A549 (cell line): ENCODE measurements at regions not wholly inside any gene's neighbourhood (a gene's known extent, or its start where the extent isn't known, plus 50 kb on each side); places are given as distances from the start of the nearest gene placed in this dataset.

Experiments
- ATAC-seq, 2 experiments: fragments of 200-7000 bp in 1 of 2; fragments of >200 bp in 1 of 2; cut with Nextera tagmentation in 1 of 2; cut with Tn5 transposase in 1 of 2; 3 replicates each; pipeline versions ENCODE4 v1.8.0 to v1.9.1; 2018 to 2020; ENCODE audit warnings: mild to moderate bottlenecking in 1 of 2, moderate library complexity in 1 of 2
- CTCF ChIA-PET: fragments of 300-600 bp; sonication (Branson Sonifier 250); formaldehyde crosslinking; extraction: SDS; loops from one replicate; lab custom pipeline; 2021; ENCODE audit warnings: antibody characterized with exemption, inconsistent platforms; lab: Yijun Ruan, JAX
- POLR2A ChIA-PET: fragments of 350-600 bp; formaldehyde crosslinking; extraction: SDS; loops from one replicate; lab custom pipeline; 2021; ENCODE audit warnings: antibody characterized with exemption, inconsistent platforms; lab: Yijun Ruan, JAX
- DNase-seq, 2 experiments: peaks; one replicate each; pipeline versions ENCODE4 v3.0.0 to v3.0.0-alpha.2; 2011 to 2016; ENCODE audit warnings: low read depth in 1 of 2, low spot score in 1 of 2
- FAIRE-seq: peaks from 2 replicates; lab custom pipeline; 2011; peaks lifted over from hg19 to GRCh38; lab: Jason Lieb, UNC
- H3K27ac ChIP-seq, 2 experiments: fragments of >200 bp; sonication (Bioruptor Twin); formaldehyde crosslinking; 3 replicates each; pipeline ENCODE4 v1.5.1; 2016 to 2017
- H3K4me1 ChIP-seq: fragments of >200 bp; sonication (Bioruptor Twin); formaldehyde crosslinking; 3 replicates; pipeline ENCODE4 v1.6.1; 2016
- H3K4me2 ChIP-seq: fragments of >200 bp; sonication (Bioruptor Twin); formaldehyde crosslinking; 3 replicates; pipeline ENCODE4 v1.6.1; 2016
- H3K4me3 ChIP-seq: fragments of >200 bp; sonication (Bioruptor Twin); formaldehyde crosslinking; 3 replicates; pipeline ENCODE4 v1.5.1; 2016
- H3K9me3 ChIP-seq: fragments of >200 bp; sonication (Bioruptor Twin); formaldehyde crosslinking; 3 replicates; pipeline ENCODE4 v1.6.1; 2016
- BHLHE40 ChIP-seq: IDR thresholded peaks from 2 replicates; pipeline ENCODE4 v1.6.1; 2012; ENCODE audit warnings: low read depth, low read length, inconsistent platforms
- CBX2 ChIP-seq: fragments of 200-600 bp; sonication (generic); IDR thresholded peaks from 2 replicates; pipeline ENCODE4 v1.6.1; 2016; ENCODE audit warnings: low read depth, mild to moderate bottlenecking, borderline replicate concordance
- CEBPB ChIP-seq, 2 experiments: fragments of >200 bp in 1 of 2; sonication (Bioruptor Twin) in 1 of 2; formaldehyde crosslinking in 1 of 2; IDR thresholded peaks; 2 replicates each; pipeline ENCODE4 v1.6.1; 2012 to 2016
- CTCF ChIP-seq: fragments of >200 bp; sonication (Bioruptor Twin); formaldehyde crosslinking; IDR thresholded peaks from 3 replicates; pipeline ENCODE4 v1.5.1; 2016
- E2F6 ChIP-seq: IDR thresholded peaks from 2 replicates; pipeline ENCODE4 v1.6.1; 2012; ENCODE audit warnings: low read depth, borderline replicate concordance
- EHMT2 ChIP-seq: fragments of 200-600 bp; sonication (generic); IDR thresholded peaks from 2 replicates; pipeline ENCODE4 v1.6.1; 2016; ENCODE audit warnings: antibody characterized with exemption, low read depth, mild to moderate bottlenecking, moderate library complexity
- FOSB ChIP-seq: fragments of 250-450 bp; sonication (Bioruptor Pico); IDR thresholded peaks from 2 replicates; pipeline ENCODE4 v1.5.0; 2020; ENCODE audit warnings: mild to moderate bottlenecking, moderate library complexity
- FOSL2 ChIP-seq, 2 experiments: fragments of 450-650 bp in 1 of 2; fragments of >200 bp in 1 of 2; sonication (Bioruptor Twin) in 1 of 2; formaldehyde crosslinking; IDR thresholded peaks; 2 replicates each; pipeline versions ENCODE4 v1.5.0 to v1.6.1; 2016 to 2020; ENCODE audit warnings: mild to moderate bottlenecking in 1 of 2, moderate library complexity in 1 of 2
- GATA3 ChIP-seq: IDR thresholded peaks from 2 replicates; pipeline ENCODE4 v1.6.1; 2012; ENCODE audit warnings: borderline replicate concordance
- HDAC2 ChIP-seq: fragments of 200-600 bp; sonication (generic); IDR thresholded peaks from 2 replicates; pipeline ENCODE4 v1.6.1; 2016
- HOXB13 ChIP-seq: fragments of 250-450 bp; sonication (Bioruptor Pico); IDR thresholded peaks from 2 replicates; pipeline ENCODE4 v1.5.0; 2020; ENCODE audit warnings: low read depth, mild to moderate bottlenecking, moderate library complexity
- HOXB5 ChIP-seq: fragments of 250-450 bp; sonication (Bioruptor Pico); IDR thresholded peaks from 2 replicates; pipeline ENCODE4 v1.5.0; 2020; ENCODE audit warnings: mild to moderate bottlenecking, moderate library complexity
- JUN ChIP-seq, 2 experiments: fragments of >200 bp; sonication (Bioruptor Twin); formaldehyde crosslinking; IDR thresholded peaks; 2 replicates in 1 of 2; 3 replicates in 1 of 2; pipeline ENCODE4 v1.6.1; 2016 to 2017
- JUNB ChIP-seq: fragments of >200 bp; sonication (Bioruptor Twin); formaldehyde crosslinking; IDR thresholded peaks from 2 replicates; pipeline ENCODE4 v1.6.1; 2016
- MYC ChIP-seq: IDR thresholded peaks from 2 replicates; pipeline ENCODE4 v1.6.1; 2012; ENCODE audit warnings: mild to moderate bottlenecking, inconsistent platforms, low read length, improper control_type of control experiment, borderline replicate concordance
- NFE2L2 ChIP-seq: fragments of 150-350 bp; conservative IDR thresholded peaks from 2 replicates; pipeline ENCODE4 v1.6.1; 2014; ENCODE audit warnings: low read length
- PBX3 ChIP-seq: IDR thresholded peaks from 2 replicates; pipeline ENCODE4 v1.6.1; 2012
- PHF8 ChIP-seq: fragments of 200-600 bp; sonication (generic); IDR thresholded peaks from 2 replicates; pipeline ENCODE4 v1.6.1; 2016; ENCODE audit warnings: low read depth, mild to moderate bottlenecking, antibody characterized with exemption, moderate library complexity, borderline replicate concordance
- POLR2A ChIP-seq: IDR thresholded peaks from 2 replicates; pipeline ENCODE4 v1.6.1; 2012; ENCODE audit warnings: mild to moderate bottlenecking, low read length
- RAD21 ChIP-seq, 2 experiments: fragments of >200 bp in 1 of 2; sonication (Bioruptor Twin) in 1 of 2; formaldehyde crosslinking in 1 of 2; IDR thresholded peaks in 1 of 2; conservative IDR thresholded peaks in 1 of 2; 2 replicates in 1 of 2; 3 replicates in 1 of 2; pipeline ENCODE4 v1.6.1; 2012 to 2018; ENCODE audit warnings: inconsistent platforms in 1 of 2
- TP53 ChIP-seq: fragments of 250-450 bp; sonication (Bioruptor Pico); IDR thresholded peaks from 2 replicates; pipeline ENCODE4 v1.5.0; 2021; ENCODE audit warnings: mild to moderate bottlenecking, moderate library complexity
- WGBS: methylation state at CpG from one replicate; pipeline ENCODE4 v1.1.6; 2017; ENCODE audit errors: missing lambda C conversion rate; 5-methylcytosine and 5-hydroxymethylcytosine counted together
- TF ChIP-seq, protein P1 (sequence below): fragments of 250-450 bp; sonication (Bioruptor Pico); IDR thresholded peaks from 2 replicates; pipeline ENCODE4 v1.5.0; 2020; ENCODE audit warnings: low read depth, mild to moderate bottlenecking, moderate library complexity

- WGBS: 75% methylated on average over 2 of the region's 2 CpGs
- ChIA-PET POLR2A (no interaction called here), CTCF (interaction anchor here (0.7 to 1.6 kb wide), 4 partner anchors 8 to 29 kb away, joined by 3 to 6 read pairs (median 4); no protein-coding TSS in a partner anchor)
- no peak overlapping the region for H3K4me2 ChIP-seq
- H3K9me3 ChIP-seq: no peaks in the 10 kb centered on the region
- FAIRE-seq (no peak), DNase-seq (no peak), ATAC-seq (no peak)
- no peaks in the 10 kb centered on the region for H3K4me1 ChIP-seq
- TF ChIP-seq, protein P1, sequence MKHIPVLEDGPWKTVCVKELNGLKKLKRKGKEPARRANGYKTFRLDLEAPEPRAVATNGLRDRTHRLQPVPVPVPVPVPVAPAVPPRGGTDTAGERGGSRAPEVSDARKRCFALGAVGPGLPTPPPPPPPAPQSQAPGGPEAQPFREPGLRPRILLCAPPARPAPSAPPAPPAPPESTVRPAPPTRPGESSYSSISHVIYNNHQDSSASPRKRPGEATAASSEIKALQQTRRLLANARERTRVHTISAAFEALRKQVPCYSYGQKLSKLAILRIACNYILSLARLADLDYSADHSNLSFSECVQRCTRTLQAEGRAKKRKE (CRISPR knock-in tag): no peak
- no peak for TF ChIP-seq FOSB (CRISPR knock-in tag)
- no peak for TF ChIP-seq MYC
- no peak for TF ChIP-seq PHF8
- TF ChIP-seq HDAC2: no peak
- no peak for TF ChIP-seq HOXB5 (CRISPR knock-in tag)
- no peak for TF ChIP-seq FOSL2 (IDR thresholded peaks at IDR 0.05)
- TF ChIP-seq FOSL2 (CRISPR knock-in tag; IDR thresholded peaks at IDR 0.05): no peak
- no peak for TF ChIP-seq E2F6
- no peak for TF ChIP-seq EHMT2
- no peak for TF ChIP-seq CBX2
- no peak for TF ChIP-seq JUNB
- no peak for TF ChIP-seq RAD21 (conservative IDR thresholded peaks at IDR 0.05 in 1 of 2, IDR thresholded peaks at IDR 0.05 in 1 of 2)
- TF ChIP-seq GATA3: no peak
- no peak for TF ChIP-seq JUN (IDR thresholded peaks at IDR 0.05)
- H3K27ac ChIP-seq: no peak overlapping the region
- no peak overlapping the region for H3K4me3 ChIP-seq
These were observed 147.2 kb upstream of the FAM20A start for GRCh38 chr17:68748381-68748780.

- ATAC-seq: peak; percentile 92 to 98
- Histone ChIP-seq H3K4me2 (no peak overlapping the region), H3K27ac (no peak overlapping the region), H3K4me1 (no peaks in the 10 kb centered on the region)
- peak; percentile 32 for FAIRE-seq
- CTCF ChIA-PET: interaction anchor here (0.7 to 1.3 kb wide), 6 partner anchors 9 to 594 kb away, joined by 3 to 6 read pairs (median 4); no protein-coding TSS in a partner anchor
- no peak for TF ChIP-seq NFE2L2
- TF ChIP-seq CTCF: peak; percentile 53
- TF ChIP-seq, all 56 proteins: peak for 1
- DNase-seq: peak; percentile 34
- WGBS: 50% methylated on average over 8 of the region's 8 CpGs
- POLR2A ChIA-PET: no interaction called here
- Histone ChIP-seq H3K4me3 (no peak overlapping the region), H3K9me3 (no peaks in the 10 kb centered on the region)
These were observed 139.6 kb upstream of the FAM20A start for GRCh38 chr17:68740555-68741447.

DNA sequence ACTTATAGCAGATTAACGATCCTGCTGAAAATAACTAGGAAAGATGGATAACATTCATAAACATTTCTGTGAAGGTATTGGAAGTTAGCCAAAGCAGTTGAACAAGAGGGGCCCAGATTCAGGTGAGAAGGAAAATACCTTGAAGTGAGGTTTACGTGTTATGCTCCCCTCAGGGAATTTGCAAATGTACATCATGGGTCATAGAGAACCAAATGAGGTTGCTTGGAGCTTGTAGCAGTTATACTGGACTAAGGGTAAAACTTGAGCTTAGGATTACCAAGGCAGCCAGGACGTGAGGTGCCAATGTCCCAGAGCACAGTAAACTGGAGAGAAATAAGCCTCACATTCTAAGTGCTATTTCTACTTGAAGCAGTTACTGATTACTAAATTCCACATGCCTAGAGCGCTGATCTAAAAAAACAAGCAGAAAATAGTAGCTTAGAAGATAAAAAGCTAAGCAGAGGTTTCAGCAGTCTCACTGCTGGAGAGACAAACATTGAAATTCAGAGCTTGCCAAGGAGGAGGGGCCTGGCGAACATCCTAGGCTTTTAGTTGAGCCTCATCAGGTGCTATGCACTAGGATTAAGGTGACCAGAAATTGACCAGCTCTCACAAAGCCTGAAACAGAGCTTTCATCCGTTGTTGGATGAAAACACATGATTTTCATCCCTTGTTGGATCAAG is 136.7 kb upstream of the FAM20A start:
- WGBS: 51% methylated on average over 6 of the region's 6 CpGs
- ChIA-PET POLR2A (no interaction called here), CTCF (interaction anchor here (1.0 to 1.2 kb wide), 4 partner anchors 8 to 302 kb away, joined by 3 to 4 read pairs (median 3); no protein-coding TSS in a partner anchor)
- FAIRE-seq (peak; percentile 63), ATAC-seq (no peak), DNase-seq (no peak)
- H3K4me1 ChIP-seq: no peaks in the 10 kb centered on the region
- no peak overlapping the region for H3K27ac ChIP-seq
- no peaks in the 10 kb centered on the region for H3K9me3 ChIP-seq
- no peak overlapping the region for H3K4me2 ChIP-seq
- no peak overlapping the region for H3K4me3 ChIP-seq
- TF ChIP-seq NFE2L2: no peak
- no peak for TF ChIP-seq HOXB13 (CRISPR knock-in tag)
- TF ChIP-seq HOXB5 (CRISPR knock-in tag): no peak
- TF ChIP-seq E2F6: no peak
- no peak for TF ChIP-seq CBX2
- no peak for TF ChIP-seq CEBPB (IDR thresholded peaks at IDR 0.05)
- TF ChIP-seq CTCF: no peak
- no peak for TF ChIP-seq POLR2A
- TF ChIP-seq PBX3: no peak
- no peak for TF ChIP-seq FOSB (CRISPR knock-in tag)
- no peak for TF ChIP-seq TP53 (CRISPR knock-in tag)
- no peak for TF ChIP-seq JUNB
- no peak for TF ChIP-seq HDAC2
- TF ChIP-seq BHLHE40: no peak
- TF ChIP-seq RAD21 (conservative IDR thresholded peaks at IDR 0.05 in 1 of 2, IDR thresholded peaks at IDR 0.05 in 1 of 2): no peak
